ENCODE measurements at regions not wholly inside any gene's neighbourhood (a gene's known extent, or its start where the extent isn't known, plus 50 kb on each side); places are given as distances from the start of the nearest gene placed in this dataset.

DNA sequence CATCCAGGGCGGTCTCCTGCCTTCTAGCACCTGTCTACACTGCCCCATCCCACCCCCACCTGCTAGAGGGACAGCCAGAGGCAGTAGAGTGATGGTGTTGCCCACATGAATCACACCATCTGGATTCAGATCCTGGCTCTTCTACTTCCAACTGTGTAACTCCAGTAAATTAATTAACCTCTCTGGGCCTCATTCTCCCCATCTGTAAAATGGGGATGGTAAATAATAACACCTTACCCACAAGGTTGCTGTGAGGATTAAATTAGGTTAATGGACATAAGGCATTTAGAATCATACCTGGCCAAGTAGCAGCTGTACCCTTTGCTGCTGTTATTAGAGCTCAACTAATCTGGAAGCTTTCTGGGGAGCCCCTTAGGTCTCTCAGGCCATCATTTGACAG, 149.6 kb upstream of the BCOR start:
- Histone ChIP-seq H3K36me3 (no peaks in the 10 kb centered on the region), H3K9me3 (no peaks in the 10 kb centered on the region), H3K27me3 (peaks cover 9% of the 10 kb centered on the region), H3K27ac (no peak overlapping the region), H3K4me3 (ENCODE audit: low read depth in 1 of 2, low read length in 1 of 2) (no peak overlapping the region), H3K4me1 (ENCODE audit: control insufficient read depth in 1 of 2, insufficient read depth in 1 of 2, low read depth in 1 of 2, low read length in 1 of 2) (no peaks in the 10 kb centered on the region)
- TF ChIP-seq, protein P1, sequence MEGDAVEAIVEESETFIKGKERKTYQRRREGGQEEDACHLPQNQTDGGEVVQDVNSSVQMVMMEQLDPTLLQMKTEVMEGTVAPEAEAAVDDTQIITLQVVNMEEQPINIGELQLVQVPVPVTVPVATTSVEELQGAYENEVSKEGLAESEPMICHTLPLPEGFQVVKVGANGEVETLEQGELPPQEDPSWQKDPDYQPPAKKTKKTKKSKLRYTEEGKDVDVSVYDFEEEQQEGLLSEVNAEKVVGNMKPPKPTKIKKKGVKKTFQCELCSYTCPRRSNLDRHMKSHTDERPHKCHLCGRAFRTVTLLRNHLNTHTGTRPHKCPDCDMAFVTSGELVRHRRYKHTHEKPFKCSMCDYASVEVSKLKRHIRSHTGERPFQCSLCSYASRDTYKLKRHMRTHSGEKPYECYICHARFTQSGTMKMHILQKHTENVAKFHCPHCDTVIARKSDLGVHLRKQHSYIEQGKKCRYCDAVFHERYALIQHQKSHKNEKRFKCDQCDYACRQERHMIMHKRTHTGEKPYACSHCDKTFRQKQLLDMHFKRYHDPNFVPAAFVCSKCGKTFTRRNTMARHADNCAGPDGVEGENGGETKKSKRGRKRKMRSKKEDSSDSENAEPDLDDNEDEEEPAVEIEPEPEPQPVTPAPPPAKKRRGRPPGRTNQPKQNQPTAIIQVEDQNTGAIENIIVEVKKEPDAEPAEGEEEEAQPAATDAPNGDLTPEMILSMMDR (IDR thresholded peaks at IDR 0.05) = no peak

DNA sequence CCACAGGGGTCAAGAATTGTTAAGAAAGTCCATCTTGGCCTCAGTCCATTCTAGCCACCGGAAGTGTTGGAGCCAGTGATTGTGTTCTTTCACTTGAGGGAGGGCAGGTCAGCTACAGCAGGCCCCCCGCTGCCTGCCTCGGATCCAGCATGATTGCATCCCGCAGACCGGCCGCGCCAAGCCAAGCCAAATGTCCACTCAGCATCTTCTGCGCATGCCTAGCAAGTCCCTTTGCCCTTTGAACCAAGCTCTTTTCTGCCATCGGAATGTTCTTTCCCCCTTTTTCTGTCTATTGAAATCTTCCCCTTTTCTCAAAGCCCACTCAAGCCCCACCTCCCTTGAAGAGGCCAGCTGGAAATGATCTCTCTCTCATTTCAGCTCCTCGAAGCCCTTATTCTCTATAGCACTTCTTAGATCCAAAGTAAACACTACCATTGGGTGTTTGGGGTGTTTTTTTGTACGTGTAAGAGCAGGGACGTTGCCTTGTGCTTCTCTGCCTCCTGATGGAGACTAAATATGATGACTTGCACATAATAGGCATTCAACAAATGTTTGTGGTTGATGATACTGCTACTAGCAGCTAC, 147.8 kb upstream of the BCOR start:
- H3K9me3 ChIP-seq = no peaks in the 10 kb centered on the region
- H3K27ac ChIP-seq = no peak overlapping the region
- no peaks in the 10 kb centered on the region for H3K36me3 ChIP-seq
- peaks cover 0 to 6% of the 10 kb centered on the region in 2 experiments for H3K4me1 ChIP-seq (ENCODE audit: control insufficient read depth in 1 of 2, insufficient read depth in 1 of 2, low read depth in 1 of 2, low read length in 1 of 2)
- TF ChIP-seq, protein P1 (IDR thresholded peaks at IDR 0.05) = no peak
- H3K27me3 ChIP-seq = peaks cover 9% of the 10 kb centered on the region
- H3K4me3 ChIP-seq (ENCODE audit: low read depth in 1 of 2, low read length in 1 of 2) = no peak overlapping the region

DNA sequence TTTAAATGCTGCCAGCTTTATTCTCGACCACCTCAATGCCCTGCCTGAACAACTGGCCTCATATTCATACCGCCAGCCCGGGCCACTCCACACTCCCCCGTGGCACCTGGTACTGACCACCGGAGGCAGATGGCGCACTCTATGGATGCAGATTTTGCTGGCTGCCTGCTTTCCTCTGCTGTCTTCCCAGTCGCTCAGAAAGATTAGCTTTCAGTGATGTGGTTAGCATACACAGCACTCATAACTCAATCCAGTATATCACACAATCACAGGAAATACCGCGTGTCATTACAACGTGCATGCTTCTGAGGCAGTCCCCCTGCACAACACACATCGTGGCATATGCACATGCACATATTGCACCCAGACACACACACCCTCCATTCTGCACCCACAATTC, 147.2 kb upstream of the BCOR start:
- Histone ChIP-seq H3K4me1 (ENCODE audit: control insufficient read depth in 1 of 2, insufficient read depth in 1 of 2, low read depth in 1 of 2, low read length in 1 of 2) (peaks cover 0 to 6% of the 10 kb centered on the region in 2 experiments), H3K9me3 (no peaks in the 10 kb centered on the region), H3K27me3 (peaks cover 9% of the 10 kb centered on the region), H3K27ac (no peak overlapping the region), H3K4me3 (ENCODE audit: low read depth in 1 of 2, low read length in 1 of 2) (no peak overlapping the region), H3K36me3 (no peaks in the 10 kb centered on the region)
- TF ChIP-seq, protein P1 (IDR thresholded peaks at IDR 0.05) = no peak

DNA sequence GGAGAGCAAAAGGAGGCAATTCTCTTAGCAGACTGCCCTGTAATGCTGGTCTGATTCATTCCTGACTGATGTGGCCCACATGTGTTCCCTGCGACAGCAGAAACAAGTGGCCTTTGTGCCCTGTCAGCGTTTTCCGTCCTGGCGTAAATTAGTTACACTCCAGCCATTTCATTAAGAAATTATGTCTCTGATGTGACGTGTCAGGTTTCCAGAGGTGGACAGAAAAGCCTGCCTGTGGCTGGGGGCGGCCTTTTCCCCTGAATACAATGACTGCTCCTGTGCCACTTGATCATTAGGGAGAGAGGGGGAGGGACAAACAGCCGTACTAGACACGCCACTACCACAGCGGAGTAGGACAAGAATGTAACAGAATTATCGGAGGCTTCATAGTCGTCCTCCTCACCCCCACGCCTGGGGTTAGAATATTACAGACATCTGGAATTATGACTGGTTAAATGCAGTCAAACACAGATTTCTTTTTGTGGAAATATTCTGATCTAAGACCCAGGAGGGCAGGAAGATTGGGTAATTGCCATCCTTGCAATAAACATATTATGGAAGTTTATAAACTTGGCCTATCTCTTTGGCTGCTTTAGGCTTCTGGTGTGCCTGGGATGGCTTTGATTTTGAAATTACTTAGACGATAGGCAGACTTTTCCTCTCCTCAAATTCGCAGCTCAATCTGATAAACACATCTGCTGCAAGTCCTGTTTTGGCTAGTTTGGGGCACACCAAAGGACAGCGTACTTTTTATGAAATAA, 146.2 kb upstream of the BCOR start:
- H3K4me1 ChIP-seq (ENCODE audit: control insufficient read depth in 1 of 2, insufficient read depth in 1 of 2, low read depth in 1 of 2, low read length in 1 of 2) = peaks cover 0 to 6% of the 10 kb centered on the region in 2 experiments
- no peak overlapping the region for H3K27ac ChIP-seq
- TF ChIP-seq, protein P1 (IDR thresholded peaks at IDR 0.05) = no peak
- H3K36me3 ChIP-seq = no peaks in the 10 kb centered on the region
- peaks cover 9% of the 10 kb centered on the region for H3K27me3 ChIP-seq
- H3K4me3 ChIP-seq (ENCODE audit: low read depth in 1 of 2, low read length in 1 of 2) = no peak overlapping the region
- no peaks in the 10 kb centered on the region for H3K9me3 ChIP-seq

DNA sequence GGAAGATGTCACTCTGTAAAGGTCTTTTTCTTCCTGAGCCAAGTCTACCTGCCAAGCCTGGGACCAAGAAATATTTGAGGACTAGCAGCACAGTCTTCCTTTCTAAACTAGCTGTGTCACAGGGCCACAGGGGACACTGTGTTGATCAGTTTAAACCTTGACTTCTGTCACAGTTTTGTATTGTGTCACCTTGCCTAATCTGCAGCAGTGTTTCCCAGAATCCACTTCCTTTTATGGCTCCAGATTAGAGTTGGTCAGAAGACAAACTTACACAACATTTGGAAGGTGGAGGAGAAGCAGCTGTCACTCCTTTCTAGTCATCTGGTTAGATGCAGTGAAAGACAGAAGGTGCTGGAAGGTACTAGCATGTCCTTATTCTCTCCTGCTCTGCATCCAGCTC, 143.1 kb upstream of the BCOR start:
- Histone ChIP-seq H3K36me3 (no peaks in the 10 kb centered on the region), H3K4me3 (ENCODE audit: low read depth in 1 of 2, low read length in 1 of 2) (no peak overlapping the region), H3K27me3 (peaks cover 9% of the 10 kb centered on the region), H3K4me1 (ENCODE audit: control insufficient read depth in 1 of 2, insufficient read depth in 1 of 2, low read depth in 1 of 2, low read length in 1 of 2) (peaks cover 0 to 6% of the 10 kb centered on the region in 2 experiments), H3K27ac (no peak overlapping the region), H3K9me3 (no peaks in the 10 kb centered on the region)
- TF ChIP-seq, protein P1 (IDR thresholded peaks at IDR 0.05) = no peak
